ENCODE measurements at regions not wholly inside any gene's neighbourhood (a gene's known extent, or its start where the extent isn't known, plus 50 kb on each side); places are given as distances from the start of the nearest gene placed in this dataset.

- DNase-seq: no peak
- H3K4me1 Mint-ChIP-seq: no peaks in the 10 kb centered on the region
- no peak overlapping the region for H3K4me3 Mint-ChIP-seq
- H3K27me3 Mint-ChIP-seq (ENCODE audit: low read depth in 3 of 3): peaks cover 3 to 8% (median 7%) of the 10 kb centered on the region in 3 donors
- no peaks in the 10 kb centered on the region for H3K36me3 Mint-ChIP-seq
- peaks cover 0 to 12% (median 4%) of the 10 kb centered on the region in 6 donors for H3K9me3 Mint-ChIP-seq
- no peak overlapping the region for H3K27ac Mint-ChIP-seq
Measured at GRCh38 chr10:78424723-78425122, 391.1 kb downstream of the RPS24 start.

DNA sequence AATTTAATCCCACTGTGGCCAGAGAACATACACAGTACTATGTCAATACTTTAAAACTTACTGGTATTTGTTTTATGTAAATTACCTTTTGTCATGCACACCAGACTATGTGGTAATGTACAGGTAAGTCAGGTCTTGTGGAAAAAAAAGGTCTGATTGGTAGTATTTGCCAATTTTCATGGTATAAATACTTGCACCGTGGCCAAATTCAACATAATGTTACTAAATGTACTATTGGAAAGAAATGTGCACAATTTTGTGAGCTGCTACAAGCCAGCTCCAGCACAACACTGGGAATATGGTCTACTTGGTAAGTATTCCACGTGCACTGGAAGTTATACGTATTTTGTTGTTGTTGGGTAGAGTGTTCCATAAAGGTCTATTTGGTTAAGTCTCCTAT is 392.5 kb downstream of the RPS24 start:
- DNase-seq: no peak
- H3K4me1 Mint-ChIP-seq: no peaks in the 10 kb centered on the region
- peaks cover 3 to 9% (median 7%) of the 10 kb centered on the region in 3 donors for H3K27me3 Mint-ChIP-seq (ENCODE audit: low read depth in 3 of 3)
- H3K4me3 Mint-ChIP-seq: no peak overlapping the region
- peaks cover 0 to 12% (median 4%) of the 10 kb centered on the region in 6 donors for H3K9me3 Mint-ChIP-seq
- H3K27ac Mint-ChIP-seq: no peak overlapping the region
- H3K36me3 Mint-ChIP-seq: no peaks in the 10 kb centered on the region

GRCh38 chr10:78427497-78428031 is 393.9 kb downstream of the RPS24 start:
- peaks cover 0 to 12% (median 4%) of the 10 kb centered on the region in 6 donors for H3K9me3 Mint-ChIP-seq
- H3K27ac Mint-ChIP-seq: no peak overlapping the region
- H3K27me3 Mint-ChIP-seq (ENCODE audit: low read depth in 3 of 3): peaks cover 3 to 6% (median 5%) of the 10 kb centered on the region in 3 donors
- no peaks in the 10 kb centered on the region for H3K4me1 Mint-ChIP-seq
- H3K36me3 Mint-ChIP-seq: no peaks in the 10 kb centered on the region
- no peak for DNase-seq
- no peak overlapping the region for H3K4me3 Mint-ChIP-seq

GRCh38 chr10:78428579-78428978 is 394.9 kb downstream of the RPS24 start:
- H3K27ac Mint-ChIP-seq: no peak overlapping the region
- peaks cover 0 to 12% (median 4%) of the 10 kb centered on the region in 6 donors for H3K9me3 Mint-ChIP-seq

DNA sequence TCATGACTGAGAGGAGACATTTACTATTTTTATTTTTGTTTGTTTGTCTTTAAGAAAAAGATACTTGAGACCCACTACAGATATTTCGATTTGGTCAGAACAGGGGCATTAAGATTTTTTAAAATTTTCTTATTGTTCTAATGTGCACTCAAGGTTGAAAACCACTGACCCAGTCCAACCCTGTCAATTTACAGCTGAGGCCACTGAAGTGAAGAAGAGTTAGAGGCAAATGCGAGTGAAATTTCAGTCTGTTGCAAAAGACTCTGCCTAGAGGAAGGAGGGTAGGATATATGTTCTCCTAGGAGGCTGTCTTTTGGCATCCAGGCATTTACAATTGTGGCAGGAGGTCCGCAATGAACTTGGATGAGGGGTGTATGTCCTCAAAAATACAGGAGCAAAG is 396.3 kb downstream of the RPS24 start:
- Mint-ChIP-seq H3K27ac (no peak overlapping the region), H3K9me3 (peaks cover 0 to 10% (median 3%) of the 10 kb centered on the region in 6 donors), H3K36me3 (no peaks in the 10 kb centered on the region), H3K27me3 (ENCODE audit: low read depth in 3 of 3) (peaks cover 3 to 6% (median 5%) of the 10 kb centered on the region in 3 donors), H3K4me1 (no peaks in the 10 kb centered on the region), H3K4me3 (no peak overlapping the region)
- DNase-seq: no peak

More at GRCh38 chr10:78428579-78428978, 394.9 kb downstream of the RPS24 start:
- Mint-ChIP-seq H3K4me3 (no peak overlapping the region), H3K36me3 (no peaks in the 10 kb centered on the region), H3K27me3 (ENCODE audit: low read depth in 3 of 3) (peaks cover 3 to 6% (median 5%) of the 10 kb centered on the region in 3 donors), H3K4me1 (no peaks in the 10 kb centered on the region)
- DNase-seq: no peak

DNA sequence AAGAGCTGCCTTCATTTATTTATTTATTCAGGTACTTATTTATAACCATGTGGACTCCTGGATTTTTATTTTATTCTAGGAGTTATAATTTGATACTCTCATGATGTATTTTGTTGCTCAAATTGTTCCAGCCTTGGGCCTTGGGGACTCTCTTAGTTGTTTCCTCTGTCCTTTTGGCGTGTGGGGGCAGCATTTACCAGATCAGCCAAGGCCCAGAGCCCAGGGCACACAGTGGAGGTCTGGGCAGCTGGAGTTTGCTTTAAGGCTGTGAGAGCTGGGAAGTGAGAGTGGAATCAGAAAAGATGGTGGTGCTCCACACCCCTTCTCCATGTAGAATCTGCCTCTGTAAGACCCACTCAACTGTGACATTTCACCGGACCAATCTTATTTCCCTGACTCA is 398.9 kb downstream of the RPS24 start:
- Mint-ChIP-seq H3K4me1 (no peaks in the 10 kb centered on the region), H3K36me3 (no peaks in the 10 kb centered on the region), H3K9me3 (peaks cover 0 to 3% (median 0%) of the 10 kb centered on the region in 6 donors), H3K4me3 (no peak overlapping the region), H3K27ac (no peak overlapping the region), H3K27me3 (ENCODE audit: low read depth in 3 of 3) (peaks cover 2 to 6% (median 3%) of the 10 kb centered on the region in 3 donors)
- DNase-seq: no peak

- no peak overlapping the region for H3K27ac Mint-ChIP-seq
- H3K4me1 Mint-ChIP-seq: no peaks in the 10 kb centered on the region
- H3K4me3 Mint-ChIP-seq: no peak overlapping the region
- H3K9me3 Mint-ChIP-seq: peaks cover 0 to 3% (median 0%) of the 10 kb centered on the region in 6 donors
- no peaks in the 10 kb centered on the region for H3K36me3 Mint-ChIP-seq
- peaks cover 2 to 8% (median 3%) of the 10 kb centered on the region in 3 donors for H3K27me3 Mint-ChIP-seq (ENCODE audit: low read depth in 3 of 3)
- DNase-seq: no peak
Measured at GRCh38 chr10:78433076-78433595, 399.5 kb downstream of the RPS24 start.

DNA sequence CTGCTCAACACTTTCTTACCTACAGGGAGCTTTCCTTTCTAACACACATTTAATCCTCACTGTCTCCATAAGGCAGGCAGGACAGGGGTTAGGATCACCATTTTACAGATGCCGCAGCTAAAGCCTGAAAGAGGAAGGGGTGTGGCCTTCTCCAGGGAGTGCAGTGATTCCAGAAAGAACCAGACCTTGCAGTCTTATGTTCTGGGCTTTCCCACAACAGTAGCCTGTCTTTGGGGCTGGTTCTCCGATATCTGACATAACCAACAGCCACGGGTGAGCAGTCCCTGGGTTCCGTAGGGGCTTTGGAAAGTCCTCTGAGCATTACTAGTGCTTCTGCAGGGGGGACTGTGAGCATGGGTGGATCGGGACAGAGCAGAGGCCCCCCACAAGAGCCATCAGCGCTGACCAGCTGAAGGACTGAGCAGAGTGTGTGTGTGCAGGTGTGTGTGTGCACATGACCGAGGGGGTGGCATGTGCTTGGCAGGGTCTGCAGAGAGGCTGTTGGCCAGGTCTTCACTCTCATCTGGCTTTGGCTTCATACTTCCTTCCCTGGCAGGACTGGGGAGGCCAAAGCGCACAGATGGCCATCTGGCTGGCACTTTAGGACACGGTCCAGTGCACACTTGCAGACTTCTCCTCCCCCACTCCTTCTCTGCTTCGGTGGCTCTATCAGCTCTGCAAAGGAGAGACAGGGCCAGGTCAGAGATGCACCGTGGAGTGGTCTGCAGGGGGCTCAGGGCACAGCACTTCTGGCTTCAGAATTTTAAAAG is 400.3 kb downstream of the RPS24 start:
- peaks cover 3 to 8% (median 4%) of the 10 kb centered on the region in 3 donors for H3K27me3 Mint-ChIP-seq (ENCODE audit: low read depth in 3 of 3)
- H3K4me3 Mint-ChIP-seq: no peak overlapping the region
- no peak for DNase-seq
- no peaks in the 10 kb centered on the region for H3K4me1 Mint-ChIP-seq
- H3K36me3 Mint-ChIP-seq: no peaks in the 10 kb centered on the region
- peaks cover 0 to 2% (median 0%) of the 10 kb centered on the region in 6 donors for H3K9me3 Mint-ChIP-seq
- no peak overlapping the region for H3K27ac Mint-ChIP-seq

DNA sequence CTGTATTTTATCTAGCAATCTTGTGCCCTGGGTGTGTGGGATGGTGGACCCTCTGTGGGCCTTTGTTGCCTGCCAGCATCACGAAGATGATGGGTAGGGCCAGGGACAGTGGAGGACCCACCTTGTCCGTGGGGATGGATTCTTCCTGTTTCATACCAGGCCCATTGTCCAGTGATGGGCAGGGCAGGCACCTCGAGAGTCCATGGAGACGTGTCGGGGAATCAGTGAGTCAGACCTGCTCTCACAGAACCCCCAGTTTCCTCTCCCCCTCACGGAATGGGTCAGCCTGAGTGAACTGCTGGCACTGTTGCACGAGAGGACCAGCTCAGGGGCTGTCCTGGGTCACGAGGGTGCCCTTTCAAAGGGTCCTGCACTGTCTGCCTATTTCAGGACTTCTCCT is 401.2 kb downstream of the RPS24 start:
- Mint-ChIP-seq H3K27ac (no peak overlapping the region), H3K9me3 (no peaks in the 10 kb centered on the region), H3K4me1 (no peaks in the 10 kb centered on the region), H3K36me3 (no peaks in the 10 kb centered on the region), H3K27me3 (ENCODE audit: low read depth in 3 of 3) (peaks cover 0 to 8% (median 4%) of the 10 kb centered on the region in 3 donors), H3K4me3 (no peak overlapping the region)
- DNase-seq: no peak

- no peak overlapping the region for H3K27ac Mint-ChIP-seq
- no peaks in the 10 kb centered on the region for H3K9me3 Mint-ChIP-seq
- no peaks in the 10 kb centered on the region for H3K4me1 Mint-ChIP-seq
- no peak for DNase-seq
- no peak overlapping the region for H3K4me3 Mint-ChIP-seq
- no peaks in the 10 kb centered on the region for H3K36me3 Mint-ChIP-seq
- H3K27me3 Mint-ChIP-seq (ENCODE audit: low read depth in 3 of 3): peaks cover 0 to 8% (median 8%) of the 10 kb centered on the region in 3 donors
Measured at GRCh38 chr10:78435484-78436221, 402.0 kb downstream of the RPS24 start.

- no peak overlapping the region for H3K27ac Mint-ChIP-seq
- H3K36me3 Mint-ChIP-seq: no peaks in the 10 kb centered on the region
- H3K4me3 Mint-ChIP-seq: no peak overlapping the region
- no peaks in the 10 kb centered on the region for H3K4me1 Mint-ChIP-seq
- H3K9me3 Mint-ChIP-seq: no peaks in the 10 kb centered on the region
- DNase-seq: no peak
- H3K27me3 Mint-ChIP-seq (ENCODE audit: low read depth in 3 of 3): peaks cover 0 to 8% (median 6%) of the 10 kb centered on the region in 3 donors
Measured at GRCh38 chr10:78436222-78436573, 402.5 kb downstream of the RPS24 start.

DNA sequence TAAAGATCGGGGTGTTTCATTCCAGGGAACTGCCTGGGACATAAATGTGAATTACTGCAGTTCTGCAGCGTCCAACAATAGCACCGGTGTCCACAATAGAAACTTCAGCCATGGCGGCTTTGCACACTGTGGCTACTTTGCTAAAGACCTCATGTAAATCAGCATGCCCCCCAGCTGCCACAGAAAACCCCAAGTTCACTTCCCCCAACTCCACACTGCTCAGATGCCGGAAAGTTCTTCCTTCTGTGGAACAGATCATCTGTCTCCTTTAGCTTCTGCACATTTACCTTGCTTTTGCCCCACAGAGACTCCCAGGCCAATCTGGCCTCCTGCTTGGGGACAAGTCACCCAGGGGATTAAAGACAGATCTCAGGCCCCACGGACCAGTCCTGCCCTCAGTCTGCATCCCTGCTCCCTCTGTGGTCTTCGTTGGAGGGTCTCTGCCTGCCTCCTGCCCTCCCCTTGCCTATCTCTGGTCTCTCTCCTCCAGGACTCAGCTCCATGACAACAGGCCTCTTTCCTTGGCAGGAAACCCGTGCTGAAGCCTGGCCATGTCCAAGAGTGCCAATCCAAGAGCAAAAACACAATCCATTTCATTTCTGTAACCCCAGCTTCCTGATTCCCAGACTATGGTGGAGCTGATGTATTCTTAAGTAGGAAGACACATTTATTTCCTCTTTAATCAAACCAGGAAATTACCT is 403.2 kb downstream of the RPS24 start:
- no peak for DNase-seq
- Mint-ChIP-seq H3K4me1 (no peaks in the 10 kb centered on the region), H3K4me3 (no peak overlapping the region), H3K9me3 (no peaks in the 10 kb centered on the region), H3K36me3 (no peaks in the 10 kb centered on the region), H3K27me3 (ENCODE audit: low read depth in 3 of 3) (peaks cover 0 to 8% (median 6%) of the 10 kb centered on the region in 3 donors), H3K27ac (peak overlapping the region in 1 of 6 donors; percentile 28)

DNA sequence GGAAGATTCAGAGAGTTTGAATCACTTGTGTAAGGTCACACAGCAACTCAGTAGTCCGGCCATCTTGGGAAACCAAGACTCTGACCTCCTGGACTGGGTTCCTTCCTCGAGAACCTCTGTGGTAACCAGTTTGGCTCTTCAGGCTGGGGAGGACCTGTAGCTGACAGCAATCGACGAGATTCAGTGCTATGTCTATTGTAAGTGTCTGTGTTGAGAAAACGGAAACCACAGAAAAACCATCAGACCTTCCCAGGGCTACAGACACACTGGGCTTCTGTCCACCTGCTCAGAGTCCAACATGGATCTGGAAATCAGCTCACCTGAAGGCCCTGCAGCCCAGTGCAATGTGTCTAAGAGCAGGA is 403.7 kb downstream of the RPS24 start:
- H3K27ac Mint-ChIP-seq: no peak overlapping the region
- no peaks in the 10 kb centered on the region for H3K9me3 Mint-ChIP-seq
- peaks cover 0 to 8% (median 6%) of the 10 kb centered on the region in 3 donors for H3K27me3 Mint-ChIP-seq (ENCODE audit: low read depth in 3 of 3)
- no peaks in the 10 kb centered on the region for H3K36me3 Mint-ChIP-seq
- no peaks in the 10 kb centered on the region for H3K4me1 Mint-ChIP-seq
- no peak for DNase-seq
- no peak overlapping the region for H3K4me3 Mint-ChIP-seq
